Osteocyte (in vitro differentiated cells): ENCODE measurements at regions not wholly inside any gene's neighbourhood (a gene's known extent, or its start where the extent isn't known, plus 50 kb on each side); places are given as distances from the start of the nearest gene placed in this dataset.

Source experiments
- DNase-seq: peaks from one replicate; pipeline ENCODE4 v3.0.0; 2021; ENCODE audit warnings: mixed read lengths; ENCODE audit not compliant: unreplicated experiment; ENCODE audit errors: extremely low spot score
- H3K27ac Mint-ChIP-seq: one replicate; pipeline ENCODE4 v1.8.0; 2021; ENCODE audit warnings: mild to moderate bottlenecking, mixed read lengths; ENCODE audit not compliant: unreplicated experiment
- H3K27me3 Mint-ChIP-seq: one replicate; pipeline ENCODE4 v1.8.0; 2021; ENCODE audit warnings: mixed read lengths; ENCODE audit not compliant: unreplicated experiment
- H3K36me3 Mint-ChIP-seq: one replicate; pipeline ENCODE4 v1.8.0; 2021; ENCODE audit warnings: mixed read lengths; ENCODE audit not compliant: unreplicated experiment
- H3K4me1 Mint-ChIP-seq: one replicate; pipeline ENCODE4 v1.8.0; 2021; ENCODE audit warnings: mixed read lengths; ENCODE audit not compliant: unreplicated experiment
- H3K4me3 Mint-ChIP-seq: one replicate; pipeline ENCODE4 v1.8.0; 2021; ENCODE audit warnings: mild to moderate bottlenecking, moderate library complexity, mixed read lengths; ENCODE audit not compliant: unreplicated experiment
- H3K9me3 Mint-ChIP-seq: one replicate; pipeline ENCODE4 v1.8.0; 2021; ENCODE audit warnings: mixed read lengths; ENCODE audit not compliant: unreplicated experiment
- TF ChIP-seq, protein P1 (sequence below): fragments of 200-600 bp; sonication (generic); IDR thresholded peaks from 2 replicates; pipeline ENCODE4 v1.5.0; 2021; ENCODE audit warnings: antibody characterized with exemption, mild to moderate bottlenecking, moderate library complexity

- Mint-ChIP-seq H3K36me3 (no peaks in the 10 kb centered on the region), H3K9me3 (no peaks in the 10 kb centered on the region), H3K27me3 (peaks cover 33% of the 10 kb centered on the region), H3K27ac (no peak overlapping the region), H3K4me3 (no peak overlapping the region), H3K4me1 (peaks cover 3% of the 10 kb centered on the region)
- no peak for DNase-seq
- TF ChIP-seq, protein P1, sequence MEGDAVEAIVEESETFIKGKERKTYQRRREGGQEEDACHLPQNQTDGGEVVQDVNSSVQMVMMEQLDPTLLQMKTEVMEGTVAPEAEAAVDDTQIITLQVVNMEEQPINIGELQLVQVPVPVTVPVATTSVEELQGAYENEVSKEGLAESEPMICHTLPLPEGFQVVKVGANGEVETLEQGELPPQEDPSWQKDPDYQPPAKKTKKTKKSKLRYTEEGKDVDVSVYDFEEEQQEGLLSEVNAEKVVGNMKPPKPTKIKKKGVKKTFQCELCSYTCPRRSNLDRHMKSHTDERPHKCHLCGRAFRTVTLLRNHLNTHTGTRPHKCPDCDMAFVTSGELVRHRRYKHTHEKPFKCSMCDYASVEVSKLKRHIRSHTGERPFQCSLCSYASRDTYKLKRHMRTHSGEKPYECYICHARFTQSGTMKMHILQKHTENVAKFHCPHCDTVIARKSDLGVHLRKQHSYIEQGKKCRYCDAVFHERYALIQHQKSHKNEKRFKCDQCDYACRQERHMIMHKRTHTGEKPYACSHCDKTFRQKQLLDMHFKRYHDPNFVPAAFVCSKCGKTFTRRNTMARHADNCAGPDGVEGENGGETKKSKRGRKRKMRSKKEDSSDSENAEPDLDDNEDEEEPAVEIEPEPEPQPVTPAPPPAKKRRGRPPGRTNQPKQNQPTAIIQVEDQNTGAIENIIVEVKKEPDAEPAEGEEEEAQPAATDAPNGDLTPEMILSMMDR = no peak
Observed at GRCh38 chr20:47929368-47930115, 144.3 kb upstream of the SULF2 start.

- TF ChIP-seq, protein P1 = no peak
- DNase-seq = no peak
- Mint-ChIP-seq H3K36me3 (no peaks in the 10 kb centered on the region), H3K4me1 (peaks cover 3% of the 10 kb centered on the region), H3K9me3 (no peaks in the 10 kb centered on the region), H3K27ac (no peak overlapping the region), H3K4me3 (no peak overlapping the region), H3K27me3 (peaks cover 28% of the 10 kb centered on the region)
Observed at GRCh38 chr20:47927944-47928343, 142.7 kb upstream of the SULF2 start.

DNA sequence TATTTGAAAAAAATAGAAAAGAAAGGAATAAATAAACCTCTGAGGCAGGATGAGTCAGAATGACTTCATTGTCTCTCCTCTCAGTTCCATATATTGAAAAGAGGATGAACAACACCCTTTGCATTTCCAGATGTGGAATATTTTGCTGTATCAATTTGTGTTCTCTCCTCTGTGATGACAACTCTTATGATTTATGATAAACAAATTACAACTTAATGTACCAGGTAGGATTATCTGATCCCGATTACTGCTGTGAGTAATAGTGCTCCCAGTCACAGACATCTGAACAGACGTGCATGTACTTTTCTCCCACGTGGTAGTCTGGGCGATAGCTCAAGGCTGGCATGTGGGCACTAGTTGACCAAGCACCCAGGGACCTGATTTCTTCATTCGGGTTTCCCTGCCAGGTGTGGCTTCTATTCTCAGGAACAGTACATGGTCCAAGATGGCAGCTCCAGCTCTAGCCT is 142.1 kb upstream of the SULF2 start:
- DNase-seq = no peak
- TF ChIP-seq, protein P1 = no peak
- Mint-ChIP-seq H3K4me1 (peaks cover 3% of the 10 kb centered on the region), H3K9me3 (no peaks in the 10 kb centered on the region), H3K27me3 (peaks cover 28% of the 10 kb centered on the region), H3K4me3 (no peak overlapping the region), H3K36me3 (no peaks in the 10 kb centered on the region), H3K27ac (no peak overlapping the region)

GRCh38 chr20:47926731-47927130 is 141.4 kb upstream of the SULF2 start:
- peaks cover 3% of the 10 kb centered on the region for H3K4me1 Mint-ChIP-seq
- no peak for DNase-seq
- no peaks in the 10 kb centered on the region for H3K36me3 Mint-ChIP-seq
- no peak overlapping the region for H3K4me3 Mint-ChIP-seq
- H3K9me3 Mint-ChIP-seq = no peaks in the 10 kb centered on the region
- TF ChIP-seq, protein P1 = no peak
- H3K27ac Mint-ChIP-seq = no peak overlapping the region
- H3K27me3 Mint-ChIP-seq = peaks cover 32% of the 10 kb centered on the region

- Mint-ChIP-seq H3K4me1 (peaks cover 8% of the 10 kb centered on the region), H3K36me3 (no peaks in the 10 kb centered on the region), H3K27me3 (peaks cover 41% of the 10 kb centered on the region), H3K4me3 (no peak overlapping the region), H3K9me3 (no peaks in the 10 kb centered on the region), H3K27ac (no peak overlapping the region)
- TF ChIP-seq, protein P1 = no peak
- DNase-seq = no peak
Observed at GRCh38 chr20:47925593-47925992, 140.3 kb upstream of the SULF2 start.
